Activated CD4-positive, CD25-positive, alpha-beta regulatory T cell (primary cell): ENCODE measurements at regions not wholly inside any gene's neighbourhood (a gene's known extent, or its start where the extent isn't known, plus 50 kb on each side); places are given as distances from the start of the nearest gene placed in this dataset.
"Not testable (repeated sequence)": the region's sequence is repeated elsewhere in the genome, so short reads cannot be mapped to it uniquely, and the experiment has no call there.

ENCODE experiments used
- DNase-seq, 4 experiments: peaks; one replicate each; lab custom pipeline; 2025; lab: John Stamatoyannopoulos, UW

- DNase-seq: no peak
Observed at GRCh38 chr4:12177416-12177815, 748.7 kb upstream of the HS3ST1 start.

DNA sequence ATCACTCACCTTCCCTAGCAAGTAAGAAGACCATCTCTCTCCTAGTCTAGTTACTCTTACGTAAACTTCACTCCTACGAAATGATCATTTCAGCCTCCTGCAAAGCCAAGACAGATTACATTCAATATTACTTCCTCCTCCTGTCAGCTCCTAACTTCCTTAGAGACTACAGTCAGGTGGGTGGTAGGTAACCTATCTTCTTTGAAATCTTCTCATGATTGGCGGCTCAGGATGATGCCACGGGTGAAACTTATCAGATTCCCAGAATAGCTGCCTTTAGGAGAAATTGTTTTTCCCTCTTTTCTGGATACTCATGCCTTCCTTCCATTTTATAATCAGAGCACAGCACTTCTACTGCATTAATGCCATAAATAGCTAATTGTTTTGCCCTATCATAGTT lies 744.8 kb upstream of the HS3ST1 start:
- DNase-seq: no peak

- DNase-seq: no peak
Observed at GRCh38 chr4:12172198-12172973, 743.7 kb upstream of the HS3ST1 start.

- DNase-seq: no peak
Observed at GRCh38 chr4:12170308-12170707, 741.6 kb upstream of the HS3ST1 start.

GRCh38 chr4:12165616-12166015 lies 736.9 kb upstream of the HS3ST1 start:
- DNase-seq: no peak

DNA sequence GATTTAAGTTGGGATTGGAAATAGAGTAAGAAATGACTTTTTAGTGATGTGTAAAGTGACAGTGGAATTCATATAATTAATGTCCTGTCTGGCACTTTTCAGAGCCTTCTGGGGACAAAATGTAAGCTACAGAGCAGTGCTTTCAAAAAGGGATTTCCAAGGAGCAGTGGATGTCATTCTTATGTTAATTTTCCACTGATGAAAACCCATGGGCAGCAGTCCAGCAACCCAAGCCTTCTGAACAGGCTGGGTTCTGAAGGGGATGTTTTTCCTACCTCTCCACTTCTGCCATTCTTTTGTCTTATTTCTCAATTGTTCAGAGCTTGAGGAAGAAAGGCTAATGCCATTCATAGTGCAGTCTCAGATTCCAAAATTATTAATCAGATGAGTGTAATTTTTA lies 717.6 kb upstream of the HS3ST1 start:
- no peak for DNase-seq

GRCh38 chr4:12145768-12146167 lies 717.1 kb upstream of the HS3ST1 start:
- DNase-seq: no peak

DNA sequence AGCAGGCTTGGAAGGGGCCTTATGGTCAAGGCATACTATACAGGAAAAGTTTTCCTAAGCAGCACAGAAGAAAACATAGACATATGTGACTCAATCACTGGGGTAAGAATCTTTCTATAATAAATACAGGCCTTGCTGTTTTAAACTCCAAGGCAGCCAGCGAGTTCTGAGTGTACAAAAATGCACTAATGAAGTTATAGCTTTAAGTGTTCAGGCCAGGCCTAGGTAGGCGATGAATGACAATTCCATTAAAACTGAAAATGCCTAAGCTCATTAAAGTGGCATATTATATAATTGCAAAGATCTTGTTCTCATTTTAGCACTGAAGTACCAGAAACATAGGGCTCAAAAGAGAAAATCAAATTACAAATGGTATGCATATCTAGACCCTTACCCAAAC lies 716.4 kb upstream of the HS3ST1 start:
- no peak for DNase-seq

GRCh38 chr4:12144051-12144450 lies 715.4 kb upstream of the HS3ST1 start:
- DNase-seq: no peak

- no peak for DNase-seq
Observed at GRCh38 chr4:12140864-12141263, 712.2 kb upstream of the HS3ST1 start.

DNA sequence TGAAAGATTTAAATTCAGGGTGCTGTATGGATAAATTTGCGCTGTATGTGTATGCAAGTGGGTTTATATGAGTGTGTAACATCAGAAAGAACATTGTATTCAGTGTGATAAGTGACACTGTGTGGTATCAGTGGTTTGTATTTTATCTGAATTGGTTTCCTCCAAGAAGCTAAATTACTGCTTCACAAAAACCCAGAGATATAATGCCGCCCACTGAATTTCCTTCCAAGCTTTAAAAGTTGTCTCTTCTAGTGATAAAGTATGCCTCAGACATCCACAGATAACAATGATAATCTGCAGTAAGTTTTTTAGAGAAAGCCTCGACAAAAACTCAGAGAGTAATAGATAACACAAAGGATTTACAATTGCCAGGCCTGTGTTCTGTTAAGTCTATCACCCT lies 710.6 kb upstream of the HS3ST1 start:
- no peak for DNase-seq

GRCh38 chr4:12138488-12138887 lies 709.8 kb upstream of the HS3ST1 start:
- no peak for DNase-seq

DNA sequence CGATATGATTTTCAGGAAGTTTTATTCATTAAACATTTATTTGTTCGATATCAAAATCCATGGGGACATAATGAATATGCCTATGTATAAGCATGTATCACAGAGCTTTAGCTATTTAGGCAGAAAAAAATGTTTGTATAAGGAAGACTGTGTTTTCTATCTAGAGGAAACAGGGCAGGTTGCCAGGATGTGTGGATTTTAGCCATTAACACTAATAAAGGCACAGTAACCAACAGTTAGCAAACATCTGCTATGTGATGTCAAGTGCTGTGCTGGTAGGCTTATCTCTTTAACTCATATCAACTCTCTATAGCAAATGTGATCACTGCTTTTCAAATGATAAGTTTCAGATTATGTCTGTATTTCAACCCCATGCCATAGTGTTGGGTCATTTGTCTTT lies 708.9 kb upstream of the HS3ST1 start:
- DNase-seq: no peak

GRCh38 chr4:12126474-12126873 lies 697.8 kb upstream of the HS3ST1 start:
- no peak for DNase-seq

DNA sequence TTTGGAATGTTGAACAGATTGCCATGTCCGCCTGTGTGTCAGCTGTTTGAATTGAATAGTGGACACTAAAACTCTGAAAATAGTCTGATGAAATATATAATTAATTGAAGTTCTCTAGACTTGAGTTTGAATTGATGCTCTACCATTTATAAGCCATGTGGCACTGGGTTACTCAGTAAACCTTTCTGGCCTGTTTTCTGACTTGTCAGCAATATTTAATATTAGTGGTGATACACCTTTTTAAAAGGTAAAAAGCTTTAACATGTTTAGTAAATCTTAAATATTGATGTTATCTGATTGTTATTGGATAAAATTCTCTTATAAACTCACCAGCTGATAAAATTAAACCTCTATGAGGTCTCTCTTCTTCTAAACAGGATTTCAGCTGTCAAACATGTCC lies 695.4 kb upstream of the HS3ST1 start:
- DNase-seq: no peak

DNA sequence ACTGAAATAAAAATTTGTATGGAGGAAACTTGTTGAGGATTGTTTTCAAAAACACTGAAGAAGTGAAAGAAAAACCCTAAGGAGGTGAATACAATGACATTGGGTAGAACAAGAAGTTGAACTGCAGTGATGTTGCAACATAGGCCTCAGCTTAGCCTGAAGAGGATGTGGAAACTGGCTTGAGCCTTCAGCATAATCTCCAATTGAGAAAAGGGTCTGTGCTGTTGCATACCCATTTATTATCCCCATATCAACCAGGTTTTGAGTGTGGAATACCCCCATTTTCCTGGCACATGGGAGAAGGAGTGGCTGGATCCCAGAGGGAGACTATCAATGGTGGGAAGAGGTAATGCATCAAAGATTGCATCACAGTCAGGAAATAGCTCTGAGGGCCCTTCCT lies 695.0 kb upstream of the HS3ST1 start:
- no peak for DNase-seq

- no peak for DNase-seq
Observed at GRCh38 chr4:12122316-12122715, 693.6 kb upstream of the HS3ST1 start.

DNA sequence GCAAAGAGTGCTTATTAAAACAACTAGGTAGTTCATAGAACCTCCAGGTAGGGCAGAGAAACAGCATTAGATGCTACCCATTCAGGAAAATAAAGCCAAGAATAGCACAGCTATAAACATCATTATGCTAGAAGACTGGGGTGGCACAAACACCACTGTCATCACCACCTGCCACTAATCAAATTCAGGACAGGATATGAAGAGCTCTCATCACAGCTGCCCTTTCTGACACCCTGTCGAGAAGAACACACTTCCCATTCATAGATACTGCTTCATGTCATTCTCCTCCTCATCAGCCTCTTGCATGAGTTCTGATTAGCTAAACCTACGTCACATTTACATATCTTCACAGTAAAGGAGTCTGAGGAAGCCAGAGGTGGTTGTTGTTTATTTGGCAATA lies 692.3 kb upstream of the HS3ST1 start:
- no peak for DNase-seq

GRCh38 chr4:12118651-12119213 lies 690.0 kb upstream of the HS3ST1 start:
- DNase-seq: no peak

- no peak for DNase-seq
Observed at GRCh38 chr4:12116009-12116552, 687.4 kb upstream of the HS3ST1 start.

DNA sequence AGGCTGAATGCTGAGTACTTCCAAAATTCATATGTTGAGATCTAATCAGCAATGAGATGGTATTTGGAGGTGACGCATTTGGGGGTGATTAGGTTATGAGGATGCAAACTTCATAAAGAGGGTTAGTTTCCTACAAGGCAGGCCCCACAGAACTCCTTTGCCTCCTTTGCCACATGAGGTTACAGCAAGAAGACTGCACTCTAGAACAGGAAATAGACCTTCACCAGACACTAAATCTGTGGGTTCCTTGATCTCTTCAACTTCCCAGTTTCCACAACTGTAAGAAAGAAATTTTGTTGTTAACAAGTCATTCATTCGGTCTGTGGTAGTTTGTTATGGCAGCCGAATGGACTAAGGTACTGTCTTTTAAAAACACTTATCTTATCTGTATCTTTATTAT lies 681.9 kb upstream of the HS3ST1 start:
- no peak for DNase-seq

GRCh38 chr4:12109056-12109455 lies 680.4 kb upstream of the HS3ST1 start:
- DNase-seq: not testable (repeated sequence)

DNA sequence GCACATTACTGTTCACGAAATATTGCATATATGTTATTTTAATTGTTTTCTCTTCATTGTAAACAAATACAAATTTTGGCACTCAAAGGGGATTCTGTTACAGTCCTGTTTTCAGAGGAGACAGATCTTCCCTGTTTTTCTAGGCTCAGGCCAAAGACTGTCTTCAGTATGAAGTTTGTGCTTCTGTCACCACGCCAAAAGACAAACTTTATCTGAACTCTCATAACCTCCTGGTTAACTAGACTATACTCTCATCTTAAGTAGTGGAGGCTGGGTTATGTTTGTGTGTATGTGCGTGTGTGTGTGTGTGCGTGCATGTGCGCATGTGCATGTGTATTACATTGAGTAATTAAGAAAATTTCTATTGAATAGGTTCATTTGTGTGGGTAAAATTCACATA lies 676.8 kb upstream of the HS3ST1 start:
- DNase-seq: no peak

GRCh38 chr4:12089920-12090319 lies 661.2 kb upstream of the HS3ST1 start:
- not testable (repeated sequence) for DNase-seq
